Smooth muscle cell (in vitro differentiated cells): ENCODE measurements at regions not wholly inside any gene's neighbourhood (a gene's known extent, or its start where the extent isn't known, plus 50 kb on each side); places are given as distances from the start of the nearest gene placed in this dataset.

Experiments
- DNase-seq: peaks from one replicate; lab custom pipeline; 2025; ENCODE audit not compliant: unreplicated experiment; lab: John Stamatoyannopoulos, UW
- H2AFZ ChIP-seq: fragments of 200-600 bp; sonication (generic); 2 replicates; pipeline ENCODE4 v1.6.0; 2016; ENCODE audit warnings: antibody characterized with exemption, low read depth, mild to moderate bottlenecking
- H3F3A ChIP-seq: fragments of 200-600 bp; sonication (generic); 2 replicates; pipeline ENCODE4 v1.6.0; 2017; ENCODE audit warnings: antibody characterized with exemption, low read depth
- H3K27ac ChIP-seq: fragments of 200-600 bp; sonication (generic); 2 replicates; pipeline ENCODE4 v1.5.1; 2016; ENCODE audit warnings: low read depth, mild to moderate bottlenecking
- H3K27me3 ChIP-seq: fragments of 200-600 bp; sonication (generic); 2 replicates; pipeline ENCODE4 v1.6.1; 2016; ENCODE audit warnings: low read depth, mild to moderate bottlenecking
- H3K36me3 ChIP-seq: fragments of 200-600 bp; sonication (generic); 2 replicates; pipeline ENCODE4 v1.5.1; 2016; ENCODE audit warnings: low read depth
- H3K4me1 ChIP-seq: fragments of 200-600 bp; sonication (generic); 2 replicates; pipeline ENCODE4 v1.5.1; 2016; ENCODE audit warnings: low read depth
- H3K4me2 ChIP-seq: fragments of 200-600 bp; sonication (generic); 2 replicates; pipeline ENCODE4 v1.6.0; 2016; ENCODE audit warnings: mild to moderate bottlenecking
- H3K4me3 ChIP-seq: fragments of 200-600 bp; sonication (generic); 2 replicates; pipeline ENCODE4 v1.5.1; 2016; ENCODE audit warnings: mild to moderate bottlenecking
- H3K79me2 ChIP-seq: fragments of 200-600 bp; sonication (generic); 2 replicates; pipeline ENCODE4 v1.6.0; 2016; ENCODE audit warnings: low read depth, mild to moderate bottlenecking
- H3K9ac ChIP-seq: fragments of 200-600 bp; sonication (generic); 2 replicates; pipeline ENCODE4 v1.6.0; 2016; ENCODE audit warnings: low read depth
- H3K9me3 ChIP-seq: fragments of 200-600 bp; sonication (generic); replicated peaks from 2 replicates; pipeline ENCODE4 v1.5.1; 2016; ENCODE audit warnings: low read depth
- H4K20me1 ChIP-seq: fragments of 200-600 bp; sonication (generic); 2 replicates; pipeline ENCODE4 v1.6.0; 2016; ENCODE audit warnings: low read depth
- CTCF ChIP-seq: fragments of 200-600 bp; sonication (generic); IDR thresholded peaks from 2 replicates; pipeline ENCODE4 v1.5.1; 2017; ENCODE audit warnings: borderline replicate concordance, mild to moderate bottlenecking, antibody characterized with exemption; ENCODE audit not compliant: insufficient read depth, poor library complexity, severe bottlenecking
- WGBS: methylation state at CpG from one replicate; pipeline ENCODE4 v1.1.7; 2016; ENCODE audit warnings: low lambda C conversion rate; 5-methylcytosine and 5-hydroxymethylcytosine counted together

- Histone ChIP-seq H4K20me1 (no peaks in the 10 kb centered on the region), H3K4me1 (peaks cover 16% of the 10 kb centered on the region), H3K27me3 (no peaks in the 10 kb centered on the region), H3K36me3 (no peaks in the 10 kb centered on the region), H3K27ac (peak overlapping the region; percentile 81), H3K79me2 (no peaks in the 10 kb centered on the region), H3K9me3 (no peaks in the 10 kb centered on the region), H2AFZ (no peak overlapping the region), H3K4me3 (no peak overlapping the region), H3K4me2 (peak overlapping the region; percentile 65), H3K9ac (peak overlapping the region; percentile 63), H3F3A (peaks cover 7% of the 10 kb centered on the region)
- no peak for TF ChIP-seq CTCF
- 37% methylated on average over 13 of the region's 13 CpGs for WGBS
- no peak for DNase-seq
These were observed 62.8 kb upstream of the CPEB4 start for GRCh38 chr5:173825215-173825865.

GRCh38 chr5:173826086-173826427, 62.1 kb upstream of the CPEB4 start:
- TF ChIP-seq CTCF = no peak

GRCh38 chr5:173826428-173827350, 61.5 kb upstream of the CPEB4 start:
- no peak for DNase-seq
- no peaks in the 10 kb centered on the region for H4K20me1 ChIP-seq
- TF ChIP-seq CTCF = no peak
- no peak overlapping the region for H3K9ac ChIP-seq
- H3F3A ChIP-seq = peaks cover 7% of the 10 kb centered on the region
- 94% methylated on average over 5 of the region's 5 CpGs for WGBS
- H2AFZ ChIP-seq = no peak overlapping the region
- peaks cover 16% of the 10 kb centered on the region for H3K4me1 ChIP-seq
- peak overlapping the region; percentile 81 for H3K27ac ChIP-seq
- no peaks in the 10 kb centered on the region for H3K36me3 ChIP-seq
- H3K27me3 ChIP-seq = no peaks in the 10 kb centered on the region
- H3K4me2 ChIP-seq = no peak overlapping the region
- H3K79me2 ChIP-seq = no peaks in the 10 kb centered on the region
- H3K9me3 ChIP-seq = no peaks in the 10 kb centered on the region
- no peak overlapping the region for H3K4me3 ChIP-seq

More at GRCh38 chr5:173826086-173826427, 62.1 kb upstream of the CPEB4 start:
- Histone ChIP-seq H3K4me1 (peaks cover 16% of the 10 kb centered on the region), H3K9me3 (no peaks in the 10 kb centered on the region), H3K27ac (peak overlapping the region; percentile 81), H3K4me2 (no peak overlapping the region), H3K4me3 (no peak overlapping the region), H3F3A (peaks cover 7% of the 10 kb centered on the region), H3K27me3 (no peaks in the 10 kb centered on the region), H2AFZ (no peak overlapping the region), H4K20me1 (no peaks in the 10 kb centered on the region), H3K79me2 (no peaks in the 10 kb centered on the region), H3K36me3 (no peaks in the 10 kb centered on the region), H3K9ac (no peak overlapping the region)
- no peak for DNase-seq
- WGBS = 72% methylated on average over 6 of the region's 6 CpGs
